ENCODE measurements at regions not wholly inside any gene's neighbourhood (a gene's known extent, or its start where the extent isn't known, plus 50 kb on each side); places are given as distances from the start of the nearest gene placed in this dataset.

DNA sequence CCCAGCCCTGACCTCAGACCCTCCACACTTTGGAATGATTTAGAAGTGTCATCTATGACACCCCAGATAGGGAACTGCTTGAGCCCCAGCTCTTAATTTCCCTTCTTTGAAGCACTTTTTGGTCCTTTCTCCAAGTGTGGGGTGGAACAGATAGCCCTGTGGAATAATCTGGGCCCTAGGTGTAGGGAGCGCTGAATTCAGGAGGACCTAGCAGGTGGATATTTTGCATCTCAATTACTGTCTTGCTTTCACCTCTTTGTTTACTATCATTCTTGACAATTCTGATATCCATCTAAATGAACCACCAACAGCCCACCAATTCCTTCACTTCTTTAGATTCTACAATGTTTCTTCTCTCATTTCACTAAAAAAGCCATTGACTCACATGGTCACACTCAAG is 850.4 kb downstream of the KCNJ2 start:
- TF ChIP-seq, protein P1, sequence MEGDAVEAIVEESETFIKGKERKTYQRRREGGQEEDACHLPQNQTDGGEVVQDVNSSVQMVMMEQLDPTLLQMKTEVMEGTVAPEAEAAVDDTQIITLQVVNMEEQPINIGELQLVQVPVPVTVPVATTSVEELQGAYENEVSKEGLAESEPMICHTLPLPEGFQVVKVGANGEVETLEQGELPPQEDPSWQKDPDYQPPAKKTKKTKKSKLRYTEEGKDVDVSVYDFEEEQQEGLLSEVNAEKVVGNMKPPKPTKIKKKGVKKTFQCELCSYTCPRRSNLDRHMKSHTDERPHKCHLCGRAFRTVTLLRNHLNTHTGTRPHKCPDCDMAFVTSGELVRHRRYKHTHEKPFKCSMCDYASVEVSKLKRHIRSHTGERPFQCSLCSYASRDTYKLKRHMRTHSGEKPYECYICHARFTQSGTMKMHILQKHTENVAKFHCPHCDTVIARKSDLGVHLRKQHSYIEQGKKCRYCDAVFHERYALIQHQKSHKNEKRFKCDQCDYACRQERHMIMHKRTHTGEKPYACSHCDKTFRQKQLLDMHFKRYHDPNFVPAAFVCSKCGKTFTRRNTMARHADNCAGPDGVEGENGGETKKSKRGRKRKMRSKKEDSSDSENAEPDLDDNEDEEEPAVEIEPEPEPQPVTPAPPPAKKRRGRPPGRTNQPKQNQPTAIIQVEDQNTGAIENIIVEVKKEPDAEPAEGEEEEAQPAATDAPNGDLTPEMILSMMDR (IDR thresholded peaks at IDR 0.05), result no peak
- no peak for TF ChIP-seq POLR2A (IDR thresholded peaks at IDR 0.05)
- no peak for TF ChIP-seq POLR2AphosphoS5 (IDR thresholded peaks at IDR 0.05)
